ENCODE measurements at regions not wholly inside any gene's neighbourhood (a gene's known extent, or its start where the extent isn't known, plus 50 kb on each side); places are given as distances from the start of the nearest gene placed in this dataset.

GRCh38 chr18:41761333-41762018 lies 193.6 kb upstream of the PIK3C3 start:
- H2AK5ac ChIP-seq (ENCODE audit: low read length, severe bottlenecking), result no peak overlapping the region
- H3K36me3 ChIP-seq (ENCODE audit: control insufficient read depth in 1 of 2, insufficient read depth in 2 of 2, low read depth in 1 of 2, low read length in 2 of 2), result no peaks in the 10 kb centered on the region
- H2AFZ ChIP-seq (ENCODE audit: low read depth, low read length), result no peak overlapping the region
- no peak overlapping the region for H3K4me3 ChIP-seq (ENCODE audit: insufficient read depth in 1 of 2, low read depth in 1 of 2, low read length in 2 of 2)
- H3K9me3 ChIP-seq (ENCODE audit: control insufficient read depth, low read length), result no peaks in the 10 kb centered on the region
- H3K4me2 ChIP-seq (ENCODE audit: low read length, poor library complexity, severe bottlenecking), result no peak overlapping the region
- H2BK5ac ChIP-seq (ENCODE audit: low read depth, low read length, poor library complexity, severe bottlenecking), result no peak overlapping the region
- H2BK15ac ChIP-seq (ENCODE audit: low read depth, poor library complexity, severe bottlenecking), result no peak overlapping the region
- H3K4ac ChIP-seq (ENCODE audit: low read depth in 1 of 2, low read length in 2 of 2), result no peak overlapping the region
- no peaks in the 10 kb centered on the region for H3K79me1 ChIP-seq (replicated peaks; ENCODE audit: low read length, poor library complexity, severe bottlenecking)
- no peak overlapping the region for H4K91ac ChIP-seq (ENCODE audit: low read length)
- no peaks in the 10 kb centered on the region for H3K27me3 ChIP-seq (ENCODE audit: control insufficient read depth in 1 of 2, insufficient read depth in 1 of 2, low read length in 2 of 2)
- no peaks in the 10 kb centered on the region for H3K4me1 ChIP-seq (ENCODE audit: control insufficient read depth, insufficient read depth, low read depth, low read length)
- no peak overlapping the region for H4K8ac ChIP-seq (ENCODE audit: low read length)
- peak overlapping the region; percentile 81 for H3K27ac ChIP-seq (ENCODE audit: low read length, poor library complexity, severe bottlenecking)
- no CpG with 5 or more reads among the region's 2 CpGs for WGBS
- H3K18ac ChIP-seq (ENCODE audit: low read depth in 1 of 2, low read length in 2 of 2), result no peak overlapping the region
- DNase-seq, result peak; percentile 85
- no peak overlapping the region for H3K14ac ChIP-seq (ENCODE audit: low read length in 2 of 2)
- H2BK120ac ChIP-seq (ENCODE audit: low read depth, low read length), result no peak overlapping the region
- no peak overlapping the region for H2BK12ac ChIP-seq (ENCODE audit: low read length in 2 of 2)
- no peak overlapping the region for H3K23ac ChIP-seq (ENCODE audit: low read length in 2 of 2)
- no peak overlapping the region for H3K9ac ChIP-seq (ENCODE audit: low read length)

GRCh38 chr18:41758534-41758933 lies 196.5 kb upstream of the PIK3C3 start:
- H3K9ac ChIP-seq (ENCODE audit: low read length), result no peak overlapping the region
- no peak overlapping the region for H2BK5ac ChIP-seq (ENCODE audit: low read depth, low read length, poor library complexity, severe bottlenecking)

GRCh38 chr18:41756141-41756540 lies 198.9 kb upstream of the PIK3C3 start:
- H4K91ac ChIP-seq (ENCODE audit: low read length), result no peak overlapping the region
- H3K14ac ChIP-seq (ENCODE audit: low read length in 2 of 2), result no peak overlapping the region
- no peaks in the 10 kb centered on the region for H3K9me3 ChIP-seq (ENCODE audit: control insufficient read depth, low read length)
- H3K4me1 ChIP-seq (ENCODE audit: control insufficient read depth, insufficient read depth, low read depth, low read length), result no peaks in the 10 kb centered on the region
- H2BK120ac ChIP-seq (ENCODE audit: low read depth, low read length), result no peak overlapping the region
- H3K23ac ChIP-seq (ENCODE audit: low read length in 2 of 2), result no peak overlapping the region
- H2BK12ac ChIP-seq (ENCODE audit: low read length in 2 of 2), result no peak overlapping the region
- no peak for DNase-seq
- 80% methylated on average over 5 of the region's 5 CpGs for WGBS
- H3K18ac ChIP-seq (ENCODE audit: low read depth in 1 of 2, low read length in 2 of 2), result no peak overlapping the region
- no peak overlapping the region for H3K27ac ChIP-seq (ENCODE audit: low read length, poor library complexity, severe bottlenecking)
- H3K36me3 ChIP-seq (ENCODE audit: control insufficient read depth in 1 of 2, insufficient read depth in 2 of 2, low read depth in 1 of 2, low read length in 2 of 2), result no peaks in the 10 kb centered on the region
- H3K9ac ChIP-seq (ENCODE audit: low read length), result no peak overlapping the region
- H2BK5ac ChIP-seq (ENCODE audit: low read depth, low read length, poor library complexity, severe bottlenecking), result no peak overlapping the region
- H3K4me3 ChIP-seq (ENCODE audit: insufficient read depth in 1 of 2, low read depth in 1 of 2, low read length in 2 of 2), result no peak overlapping the region
- no peak overlapping the region for H4K8ac ChIP-seq (ENCODE audit: low read length)
- H2AFZ ChIP-seq (ENCODE audit: low read depth, low read length), result no peak overlapping the region
- H3K27me3 ChIP-seq (ENCODE audit: control insufficient read depth in 1 of 2, insufficient read depth in 1 of 2, low read length in 2 of 2), result no peaks in the 10 kb centered on the region
- no peak overlapping the region for H2BK15ac ChIP-seq (ENCODE audit: low read depth, poor library complexity, severe bottlenecking)
- no peak overlapping the region for H3K4ac ChIP-seq (ENCODE audit: low read depth in 1 of 2, low read length in 2 of 2)
- no peak overlapping the region for H3K4me2 ChIP-seq (ENCODE audit: low read length, poor library complexity, severe bottlenecking)
- H3K79me1 ChIP-seq (replicated peaks; ENCODE audit: low read length, poor library complexity, severe bottlenecking), result no peaks in the 10 kb centered on the region
- H2AK5ac ChIP-seq (ENCODE audit: low read length, severe bottlenecking), result no peak overlapping the region

More at GRCh38 chr18:41758534-41758933, 196.5 kb upstream of the PIK3C3 start:
- no peaks in the 10 kb centered on the region for H3K27me3 ChIP-seq (ENCODE audit: control insufficient read depth in 1 of 2, insufficient read depth in 1 of 2, low read length in 2 of 2)
- H3K79me1 ChIP-seq (replicated peaks; ENCODE audit: low read length, poor library complexity, severe bottlenecking), result no peaks in the 10 kb centered on the region
- no peaks in the 10 kb centered on the region for H3K9me3 ChIP-seq (ENCODE audit: control insufficient read depth, low read length)
- H2BK120ac ChIP-seq (ENCODE audit: low read depth, low read length), result no peak overlapping the region
- no peak overlapping the region for H3K23ac ChIP-seq (ENCODE audit: low read length in 2 of 2)
- H3K14ac ChIP-seq (ENCODE audit: low read length in 2 of 2), result no peak overlapping the region
- H2AFZ ChIP-seq (ENCODE audit: low read depth, low read length), result no peak overlapping the region
- no peak overlapping the region for H3K27ac ChIP-seq (ENCODE audit: low read length, poor library complexity, severe bottlenecking)
- H2BK15ac ChIP-seq (ENCODE audit: low read depth, poor library complexity, severe bottlenecking), result no peak overlapping the region
- H3K4me3 ChIP-seq (ENCODE audit: insufficient read depth in 1 of 2, low read depth in 1 of 2, low read length in 2 of 2), result no peak overlapping the region
- H2AK5ac ChIP-seq (ENCODE audit: low read length, severe bottlenecking), result no peak overlapping the region
- no peak overlapping the region for H3K4ac ChIP-seq (ENCODE audit: low read depth in 1 of 2, low read length in 2 of 2)
- no peak for DNase-seq
- H3K4me2 ChIP-seq (ENCODE audit: low read length, poor library complexity, severe bottlenecking), result no peak overlapping the region
- no peak overlapping the region for H3K18ac ChIP-seq (ENCODE audit: low read depth in 1 of 2, low read length in 2 of 2)
- no CpG with 5 or more reads among the region's 4 CpGs for WGBS
- no peaks in the 10 kb centered on the region for H3K36me3 ChIP-seq (ENCODE audit: control insufficient read depth in 1 of 2, insufficient read depth in 2 of 2, low read depth in 1 of 2, low read length in 2 of 2)
- no peak overlapping the region for H2BK12ac ChIP-seq (ENCODE audit: low read length in 2 of 2)
- H3K4me1 ChIP-seq (ENCODE audit: control insufficient read depth, insufficient read depth, low read depth, low read length), result no peaks in the 10 kb centered on the region
- H4K8ac ChIP-seq (ENCODE audit: low read length), result no peak overlapping the region
- H4K91ac ChIP-seq (ENCODE audit: low read length), result no peak overlapping the region

GRCh38 chr18:41754332-41754731 lies 200.7 kb upstream of the PIK3C3 start:
- no peaks in the 10 kb centered on the region for H3K79me1 ChIP-seq (replicated peaks; ENCODE audit: low read length, poor library complexity, severe bottlenecking)
- no peak overlapping the region for H3K18ac ChIP-seq (ENCODE audit: low read depth in 1 of 2, low read length in 2 of 2)
- H2AK5ac ChIP-seq (ENCODE audit: low read length, severe bottlenecking), result no peak overlapping the region
- H3K4ac ChIP-seq (ENCODE audit: low read depth in 1 of 2, low read length in 2 of 2), result no peak overlapping the region
- no peak overlapping the region for H3K23ac ChIP-seq (ENCODE audit: low read length in 2 of 2)
- no peak overlapping the region for H2BK12ac ChIP-seq (ENCODE audit: low read length in 2 of 2)
- no peaks in the 10 kb centered on the region for H3K27me3 ChIP-seq (ENCODE audit: control insufficient read depth in 1 of 2, insufficient read depth in 1 of 2, low read length in 2 of 2)
- DNase-seq, result no peak
- no peaks in the 10 kb centered on the region for H3K36me3 ChIP-seq (ENCODE audit: control insufficient read depth in 1 of 2, insufficient read depth in 2 of 2, low read depth in 1 of 2, low read length in 2 of 2)
- H3K9me3 ChIP-seq (ENCODE audit: control insufficient read depth, low read length), result no peaks in the 10 kb centered on the region
- no peak overlapping the region for H3K4me2 ChIP-seq (ENCODE audit: low read length, poor library complexity, severe bottlenecking)
- no peak overlapping the region for H3K9ac ChIP-seq (ENCODE audit: low read length)
- H3K27ac ChIP-seq (ENCODE audit: low read length, poor library complexity, severe bottlenecking), result no peak overlapping the region
- H3K14ac ChIP-seq (ENCODE audit: low read length in 2 of 2), result no peak overlapping the region
- H3K4me1 ChIP-seq (ENCODE audit: control insufficient read depth, insufficient read depth, low read depth, low read length), result no peaks in the 10 kb centered on the region
- H3K4me3 ChIP-seq (ENCODE audit: insufficient read depth in 1 of 2, low read depth in 1 of 2, low read length in 2 of 2), result no peak overlapping the region
- no peak overlapping the region for H2BK15ac ChIP-seq (ENCODE audit: low read depth, poor library complexity, severe bottlenecking)
- H2BK5ac ChIP-seq (ENCODE audit: low read depth, low read length, poor library complexity, severe bottlenecking), result no peak overlapping the region
- no peak overlapping the region for H2BK120ac ChIP-seq (ENCODE audit: low read depth, low read length)
- 100% methylated on average over 1 of the region's 1 CpG for WGBS
- no peak overlapping the region for H4K91ac ChIP-seq (ENCODE audit: low read length)
- no peak overlapping the region for H2AFZ ChIP-seq (ENCODE audit: low read depth, low read length)
- no peak overlapping the region for H4K8ac ChIP-seq (ENCODE audit: low read length)
